SKM-1 (cell line): ENCODE measurements at regions not wholly inside any gene's neighbourhood (a gene's known extent, or its start where the extent isn't known, plus 50 kb on each side); places are given as distances from the start of the nearest gene placed in this dataset.
"Not testable (repeated sequence)": the region's sequence is repeated elsewhere in the genome, so short reads cannot be mapped to it uniquely, and the experiment has no call there.

ENCODE experiments used
- DNase-seq: peaks from one replicate; lab custom pipeline; 2025; ENCODE audit not compliant: unreplicated experiment; lab: John Stamatoyannopoulos, UW

DNA sequence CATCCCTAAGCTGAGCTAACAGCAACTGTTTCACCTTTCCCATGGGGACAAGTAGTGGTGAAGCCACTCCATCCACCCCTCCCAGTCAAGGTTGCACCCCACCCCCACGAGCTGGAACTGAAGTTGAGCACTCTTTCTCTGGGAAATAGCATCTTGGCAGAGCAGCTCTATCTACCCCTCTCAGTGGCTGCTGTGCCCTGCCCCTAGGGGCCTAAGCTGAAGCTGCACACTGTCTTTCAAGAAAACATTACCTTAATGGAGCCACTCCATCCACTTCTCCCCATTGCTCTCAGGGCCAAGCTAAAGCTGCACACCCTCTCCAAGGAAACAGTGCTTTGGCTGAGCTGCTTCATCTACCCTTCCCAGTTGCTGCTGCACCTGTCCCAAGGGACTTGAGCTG lies 170.6 kb upstream of the CCDC196 start:
- DNase-seq: no peak

DNA sequence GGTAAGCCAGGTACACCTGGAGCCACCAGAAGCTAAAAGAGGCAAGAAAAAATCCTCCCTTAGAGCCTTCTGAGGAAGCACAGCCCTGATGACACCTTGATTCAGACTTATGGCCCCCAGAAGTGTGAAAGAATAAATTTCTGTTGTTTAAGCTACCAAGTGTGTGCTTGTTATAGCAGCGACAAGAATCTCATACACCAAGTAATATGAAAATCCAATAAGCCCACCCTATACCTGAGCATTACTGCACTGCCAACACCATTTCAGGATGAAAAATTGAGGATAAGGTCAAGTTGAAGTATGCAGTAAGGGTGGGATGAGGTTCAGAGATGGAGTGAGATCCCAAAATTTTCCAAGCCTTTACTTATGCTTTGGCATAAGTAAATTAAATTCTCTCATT lies 163.6 kb upstream of the CCDC196 start:
- no peak for DNase-seq

DNA sequence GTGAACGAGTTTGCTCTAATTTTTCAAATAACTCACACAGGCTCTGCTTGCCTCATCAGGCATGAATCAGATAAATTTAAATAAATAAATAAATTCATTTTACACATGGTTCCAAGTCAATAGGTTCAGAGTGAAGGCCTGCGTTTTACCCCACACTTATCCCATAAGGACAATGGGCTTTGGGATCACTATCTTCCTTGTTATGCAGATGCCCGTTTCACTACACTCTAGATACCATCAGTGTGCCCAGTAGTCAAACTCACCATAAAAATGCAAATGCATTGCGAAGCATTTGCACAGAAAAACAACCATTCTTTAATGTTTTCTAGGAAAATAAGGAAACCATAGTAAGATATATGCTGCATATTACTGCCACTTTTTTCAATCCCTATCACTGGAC lies 155.9 kb upstream of the CCDC196 start:
- no peak for DNase-seq

GRCh38 chr14:66330916-66331315 lies 155.3 kb upstream of the CCDC196 start:
- DNase-seq: no peak

DNA sequence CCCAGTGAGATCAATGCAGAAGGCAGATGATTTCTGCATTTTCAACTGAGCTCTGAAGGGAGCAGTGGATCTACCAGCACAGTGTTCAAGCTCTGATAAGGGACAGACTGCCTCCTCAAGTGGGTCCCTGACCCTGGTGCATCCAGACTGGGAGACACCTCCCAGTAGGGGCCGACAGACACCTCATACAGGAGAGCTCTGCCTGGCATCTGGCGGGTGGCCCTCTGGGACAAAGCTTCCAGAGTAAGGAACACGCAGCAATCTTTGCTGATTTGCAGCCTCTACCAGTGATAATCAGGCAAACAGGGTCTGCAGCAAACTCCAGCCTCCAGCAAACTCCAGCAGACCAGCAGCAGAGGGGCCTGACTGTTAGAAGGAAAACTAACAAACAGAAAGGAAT lies 152.9 kb upstream of the CCDC196 start:
- not testable (repeated sequence) for DNase-seq

DNA sequence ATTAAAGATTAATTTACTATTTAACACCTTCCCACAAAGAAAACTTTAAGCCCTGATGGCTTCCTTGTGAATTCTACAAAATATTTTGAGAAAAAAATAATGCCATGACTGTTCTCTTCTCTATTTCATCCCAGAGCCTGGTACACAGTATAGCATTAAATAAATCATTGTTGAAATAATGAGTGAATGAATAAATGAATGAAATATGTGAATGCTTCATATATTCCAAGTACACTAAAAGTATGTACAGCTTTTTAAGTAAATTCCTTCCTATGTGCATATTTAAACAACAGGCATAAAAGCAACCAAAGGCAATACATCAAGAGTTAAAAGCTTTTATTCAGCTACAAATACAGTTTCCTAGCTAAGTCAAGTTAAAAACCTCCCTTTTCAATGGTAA lies 144.9 kb upstream of the CCDC196 start:
- DNase-seq: no peak

DNA sequence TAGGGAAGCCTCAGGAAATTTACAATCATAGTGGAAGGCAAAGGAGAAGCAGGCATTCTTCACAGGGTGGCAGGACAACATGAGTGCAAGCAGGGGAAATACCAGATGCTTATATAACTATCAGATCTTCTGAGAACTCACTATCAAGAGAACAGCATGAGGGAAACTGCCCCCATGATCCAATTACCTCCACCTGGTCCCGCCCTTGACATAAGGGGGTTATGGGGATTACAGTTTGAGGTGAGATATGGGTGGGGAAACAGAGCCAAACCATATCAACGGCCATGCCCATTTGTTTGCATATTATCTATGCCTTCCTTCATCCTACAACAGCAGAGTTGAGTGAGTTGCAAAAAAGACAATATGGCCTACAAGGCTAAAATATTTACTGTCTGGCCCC lies 140.2 kb upstream of the CCDC196 start:
- DNase-seq: no peak

DNA sequence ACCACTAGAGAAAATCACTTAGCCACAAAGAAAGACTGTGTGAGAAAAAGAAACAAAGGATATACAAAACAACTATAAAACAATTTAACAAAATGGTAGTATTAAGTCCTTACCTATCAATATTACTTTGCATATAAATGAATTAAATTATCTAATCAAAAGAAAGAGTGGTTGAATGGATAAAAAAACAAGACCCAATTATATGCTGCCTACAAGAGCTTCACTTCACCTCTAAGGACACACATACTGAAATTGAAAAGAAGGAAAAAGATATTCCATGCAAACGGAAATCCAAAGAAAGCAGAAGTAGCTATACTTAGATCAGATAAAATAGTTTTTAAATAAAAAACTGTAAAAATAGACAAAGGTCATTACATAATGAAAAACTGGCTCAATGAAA lies 134.9 kb upstream of the CCDC196 start:
- no peak for DNase-seq

- no peak for DNase-seq
These were observed 126.7 kb upstream of the CCDC196 start for GRCh38 chr14:66359500-66359899.

DNA sequence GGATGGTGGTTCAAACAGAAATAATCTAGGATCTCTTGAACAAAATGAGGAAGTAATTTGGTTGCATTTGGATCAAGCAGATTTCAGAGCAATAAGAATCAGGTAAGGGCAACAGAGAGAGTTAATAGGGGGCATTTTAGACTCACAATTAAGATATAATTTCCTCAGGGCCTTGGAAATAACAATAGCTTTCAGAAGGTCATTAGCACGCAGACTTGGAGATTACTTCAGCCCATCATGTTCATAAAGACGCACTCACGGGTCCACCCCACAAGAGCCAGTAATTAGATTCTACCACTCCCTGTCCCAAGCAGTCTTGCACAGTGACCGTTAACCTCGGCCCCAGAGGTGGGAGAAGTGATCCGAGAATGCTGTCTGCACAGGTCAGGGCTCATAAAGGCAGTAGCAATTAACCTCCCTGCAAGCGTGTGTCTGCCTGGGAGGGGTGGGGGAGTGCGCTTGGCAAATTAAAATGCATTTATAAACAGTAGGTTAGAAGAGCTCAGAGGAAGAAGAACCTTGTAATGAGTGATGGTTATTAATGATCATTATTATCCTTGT lies 125.7 kb upstream of the CCDC196 start:
- DNase-seq: no peak

- no peak for DNase-seq
These were observed 125.2 kb upstream of the CCDC196 start for GRCh38 chr14:66361013-66361412.

DNA sequence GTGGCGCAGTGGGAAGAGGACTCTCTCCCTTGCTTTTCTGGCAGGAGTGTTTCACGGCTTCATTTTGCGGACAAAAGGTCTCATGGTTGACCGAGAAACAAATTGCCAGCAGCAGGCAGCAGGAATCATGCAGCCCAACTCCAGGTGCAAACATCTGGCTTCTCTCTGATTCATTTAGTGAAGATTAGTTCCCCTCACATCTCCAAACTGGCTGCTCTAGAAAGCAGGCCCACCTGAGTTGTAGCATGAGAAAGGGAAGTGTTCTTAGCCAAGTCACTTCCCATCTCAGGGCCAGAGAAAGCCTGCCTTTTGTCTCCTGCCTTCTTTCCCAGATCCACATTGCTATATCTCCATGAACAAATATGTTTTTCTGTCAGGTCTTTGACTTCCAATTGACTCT lies 120.8 kb upstream of the CCDC196 start:
- no peak for DNase-seq

- no peak for DNase-seq
These were observed 116.9 kb upstream of the CCDC196 start for GRCh38 chr14:66369157-66369697.

- no peak for DNase-seq
These were observed 114.4 kb upstream of the CCDC196 start for GRCh38 chr14:66371776-66372175.

DNA sequence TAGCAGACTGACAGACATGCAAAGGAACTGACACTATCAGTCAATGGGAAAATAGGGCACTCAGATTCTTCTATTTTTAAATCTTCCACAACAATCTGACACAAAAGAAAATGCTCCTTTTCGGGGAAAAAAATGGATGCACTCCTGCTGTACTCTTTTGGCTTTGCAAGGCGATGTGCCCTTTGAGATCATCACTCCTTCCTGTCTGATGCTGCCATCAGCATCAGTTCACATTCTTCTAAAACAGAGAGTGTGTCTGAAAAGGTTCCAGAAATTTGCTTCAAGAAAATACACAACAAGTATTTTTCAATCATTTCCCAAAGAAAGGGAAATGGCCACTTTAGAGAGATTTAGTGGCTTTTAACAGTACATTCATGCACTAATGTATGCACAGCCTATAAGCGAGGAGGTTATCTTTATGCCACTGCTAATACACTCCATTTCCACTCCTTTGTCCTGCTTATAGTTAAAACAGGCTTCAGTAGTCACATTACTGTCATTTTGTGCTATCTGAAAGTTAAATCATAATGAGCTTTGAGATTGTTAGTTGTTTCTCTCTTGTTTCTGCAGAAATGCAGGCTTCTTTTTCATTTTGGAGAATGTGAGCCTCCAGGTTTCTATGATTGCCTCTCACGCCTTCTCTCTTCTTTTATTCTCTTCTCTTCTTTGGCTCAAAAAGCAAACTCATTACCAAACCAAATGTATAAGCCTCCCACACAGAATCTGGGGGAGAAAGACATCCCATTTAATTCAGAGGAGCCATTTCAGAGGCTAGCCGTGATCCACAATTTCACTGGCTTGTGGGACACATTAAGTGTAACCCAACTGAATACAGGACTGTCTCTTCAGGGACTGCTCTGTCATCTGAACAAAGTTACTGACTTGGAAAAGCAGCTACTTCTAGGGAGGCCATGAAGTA lies 110.9 kb upstream of the CCDC196 start:
- DNase-seq: no peak

GRCh38 chr14:66377574-66377973 lies 108.6 kb upstream of the CCDC196 start:
- DNase-seq: no peak

GRCh38 chr14:66378712-66379505 lies 107.3 kb upstream of the CCDC196 start:
- no peak for DNase-seq

GRCh38 chr14:66380143-66380542 lies 106.0 kb upstream of the CCDC196 start:
- DNase-seq: no peak

DNA sequence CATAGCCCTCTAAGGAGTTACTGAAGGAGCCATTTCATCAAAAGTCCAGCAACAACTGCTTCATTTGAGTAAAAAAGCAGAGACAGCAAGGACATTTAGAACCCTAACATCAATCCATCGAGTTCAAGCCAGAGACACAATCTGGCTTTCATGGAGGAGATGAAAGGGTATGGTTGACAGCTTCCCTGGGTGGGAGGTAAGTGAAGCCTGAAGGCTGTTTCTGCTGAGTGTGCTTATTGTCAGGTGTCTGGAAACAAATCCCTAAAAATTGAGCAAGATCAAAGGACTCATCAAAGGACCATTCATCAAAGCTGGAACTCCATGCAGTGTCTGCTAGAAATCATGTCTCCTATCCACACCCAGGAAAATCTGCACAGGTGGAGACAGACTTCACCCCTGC lies 104.4 kb upstream of the CCDC196 start:
- DNase-seq: no peak

DNA sequence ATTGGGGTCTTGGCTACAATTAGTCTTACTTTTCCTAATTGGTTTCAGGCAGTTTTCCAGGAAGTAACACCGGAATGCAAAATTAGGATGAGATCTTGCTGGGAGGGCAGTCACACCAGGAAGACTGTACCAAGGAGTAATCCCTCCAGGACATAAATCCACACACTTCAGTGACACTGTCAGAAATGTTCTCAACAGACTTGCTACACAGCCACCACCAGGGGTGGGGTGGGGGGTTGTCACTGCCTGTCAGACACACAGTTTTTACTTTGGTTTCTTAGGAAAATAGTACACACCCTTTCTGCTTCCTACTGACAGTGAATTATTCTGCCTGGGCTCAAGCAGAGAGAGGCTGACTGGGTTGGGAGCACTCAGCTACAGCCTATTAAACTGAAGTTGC lies 102.9 kb upstream of the CCDC196 start:
- no peak for DNase-seq

GRCh38 chr14:66383771-66384170 lies 102.4 kb upstream of the CCDC196 start:
- DNase-seq: no peak

- no peak for DNase-seq
These were observed 97.7 kb upstream of the CCDC196 start for GRCh38 chr14:66388516-66388915.
